Heart left ventricle (tissue), 13 donors: ENCODE measurements at regions not wholly inside any gene's neighbourhood (a gene's known extent, or its start where the extent isn't known, plus 50 kb on each side); places are given as distances from the start of the nearest gene placed in this dataset.

Source experiments
- CTCF ChIP-seq, 12 donors: fragments of 200-600 bp; sonication (generic) in 4 of 12; IDR thresholded peaks; one replicate each; pipeline versions ENCODE4 v1.5.0 to v1.8.0; 2018 to 2022; ENCODE audit warnings: antibody characterized with exemption in 12 of 12, mild to moderate bottlenecking in 5 of 12
- POLR2A ChIP-seq, 2 donors: fragments of 450-650 bp; IDR thresholded peaks; one replicate each; pipeline ENCODE4 v1.6.1; 2017; ENCODE audit warnings: antibody characterized with exemption in 2 of 2, mild to moderate bottlenecking in 2 of 2, moderate library complexity in 2 of 2
- donor health status: ischemic (EF 13 %, LVEDD 7.1; RV severe dilation, severe dysfunction).
- donor health status: DM: no; HTN: yes; CAD: no.
- donor health status: DM: no; HTN: no; CAD: no.
- donor health status: ischemic (EF 25% LVEDD 6.9; RV normal size, moderate dysfunction).
- donor health status: ischemic (EF 25% LVEDD 5.7; RV mildly dilated, moderate dysfunction).
- donor health status: ischemic (EF 35%, LVEDD 5.7; RV mildly dilated, moderate dysfunction).
- donor health status: nonischemic (EF 11% LVEDD 7.7; RV severe dilation, severe dysfunction).
- donor health status: DM: yes; HTN: yes; CAD: no.
- donor health status: PGD.
- donor health status: ischemic (EF 29% LVEDD 5.4; RV normal size, mild dysfunction).
- donor health status: nonischemic (EF 23%, LVEDD 6.1; RV moderate dilation, normal function).

- TF ChIP-seq CTCF (IDR thresholded peaks at IDR 0.05), result no peak
- TF ChIP-seq POLR2A (IDR thresholded peaks at IDR 0.05), result no peak
These were observed 981.1 kb downstream of the SLC6A15 start for GRCh38 chr12:83931451-83931850.
